LNCaP clone FGC (cell line): ENCODE measurements at regions not wholly inside any gene's neighbourhood (a gene's known extent, or its start where the extent isn't known, plus 50 kb on each side); places are given as distances from the start of the nearest gene placed in this dataset.

Experiments
- DNase-seq: peaks from one replicate; pipeline ENCODE4 v3.0.0-alpha.2; 2011; ENCODE audit warnings: low read depth
- H3K4me3 ChIP-seq: 2 replicates; pipeline ENCODE4 v1.5.1; 2011; ENCODE audit warnings: mild to moderate bottlenecking, low read depth, low read length, control low read depth
- CTCF ChIP-seq: IDR thresholded peaks from 2 replicates; pipeline ENCODE4 v1.5.1; 2012; ENCODE audit warnings: mild to moderate bottlenecking; ENCODE audit not compliant: control insufficient read depth, insufficient read depth; ENCODE audit errors: extremely low read depth

GRCh38 chr2:193816008-193816407, 1621.3 kb upstream of the TMEFF2 start:
- no peak overlapping the region for H3K4me3 ChIP-seq
- no peak for DNase-seq
- TF ChIP-seq CTCF = no peak

GRCh38 chr2:193810533-193810932, 1615.8 kb upstream of the TMEFF2 start:
- no peak for DNase-seq
- no peak overlapping the region for H3K4me3 ChIP-seq
- TF ChIP-seq CTCF = no peak

- TF ChIP-seq CTCF = no peak
- no peak for DNase-seq
- H3K4me3 ChIP-seq = no peak overlapping the region
Observed at GRCh38 chr2:193808877-193809276, 1614.1 kb upstream of the TMEFF2 start.

GRCh38 chr2:193806088-193806774, 1611.5 kb upstream of the TMEFF2 start:
- H3K4me3 ChIP-seq = no peak overlapping the region
- no peak for TF ChIP-seq CTCF
- DNase-seq = no peak

- no peak for TF ChIP-seq CTCF
- no peak for DNase-seq
- H3K4me3 ChIP-seq = no peak overlapping the region
Observed at GRCh38 chr2:193796847-193797246, 1602.1 kb upstream of the TMEFF2 start.

- H3K4me3 ChIP-seq = no peak overlapping the region
- TF ChIP-seq CTCF = no peak
- DNase-seq = no peak
Observed at GRCh38 chr2:193793914-193794313, 1599.2 kb upstream of the TMEFF2 start.

- no peak for DNase-seq
- no peak overlapping the region for H3K4me3 ChIP-seq
- no peak for TF ChIP-seq CTCF
Observed at GRCh38 chr2:193783681-193784080, 1588.9 kb upstream of the TMEFF2 start.
